Activated CD8-positive, alpha-beta T cell treated with anti-CD3 and anti-CD28 coated beads, Interleukin-2, amount 10 ng/mL, durations not matched to agents 7 days and 5 days (primary cell): ENCODE measurements at regions not wholly inside any gene's neighbourhood (a gene's known extent, or its start where the extent isn't known, plus 50 kb on each side); places are given as distances from the start of the nearest gene placed in this dataset.

Experiments used
- ATAC-seq: fragments of 150-1000 bp; cut with Tn5 transposase; one replicate; pipeline ENCODE4 v1.10.0; 2021; ENCODE audit warnings: moderate library complexity
- CTCF ChIA-PET: fragments of 350-600 bp; sonication (Branson Sonifier 250); formaldehyde crosslinking; loops from one replicate; lab custom pipeline; 2021; ENCODE audit warnings: antibody characterized with exemption; lab: Charles Lee
- POLR2A ChIA-PET: fragments of 350-600 bp; sonication (Branson Sonifier 250); formaldehyde crosslinking; loops from one replicate; lab custom pipeline; 2021; ENCODE audit warnings: antibody characterized with exemption; lab: Charles Lee
- DNase-seq: peaks from one replicate; pipeline ENCODE4 v3.0.0-alpha.2; 2020
- H3K27ac Mint-ChIP-seq: one replicate; pipeline ENCODE4 v1.8.0; 2021; ENCODE audit warnings: mild to moderate bottlenecking, mixed read lengths
- H3K27me3 Mint-ChIP-seq: one replicate; pipeline ENCODE4 v1.8.0; 2021; ENCODE audit warnings: low read depth, mixed read lengths
- H3K36me3 Mint-ChIP-seq: one replicate; pipeline ENCODE4 v1.8.0; 2021; ENCODE audit warnings: low read depth, mixed read lengths
- H3K4me1 Mint-ChIP-seq: one replicate; pipeline ENCODE4 v1.8.0; 2021; ENCODE audit warnings: low read depth, mixed read lengths
- H3K4me3 Mint-ChIP-seq: one replicate; pipeline ENCODE4 v1.8.0; 2021; ENCODE audit warnings: mild to moderate bottlenecking, mixed read lengths
- H3K9me3 Mint-ChIP-seq: one replicate; pipeline ENCODE4 v1.8.0; 2022; ENCODE audit warnings: mixed read lengths; ENCODE audit not compliant: insufficient read depth

- no peaks in the 10 kb centered on the region for H3K27me3 Mint-ChIP-seq
Measured at GRCh38 chr20:53748821-53749421, 155.3 kb upstream of the ZNF217 start.

GRCh38 chr20:53748176-53748575, 154.5 kb upstream of the ZNF217 start:
- no peaks in the 10 kb centered on the region for H3K27me3 Mint-ChIP-seq
- no peak for ATAC-seq
- ChIA-PET CTCF (interaction anchor here (0.8 to 2.9 kb wide), 8 partner anchors 9 to 192 kb away, joined by 3 to 13 read pairs (median 4); no protein-coding TSS in a partner anchor), POLR2A (interaction anchor here (1.6 to 2.3 kb wide), 2 partner anchors 9 to 92 kb away, joined by 4 to 7 read pairs; no protein-coding TSS in a partner anchor)
- no peak overlapping the region for H3K4me3 Mint-ChIP-seq
- no peaks in the 10 kb centered on the region for H3K9me3 Mint-ChIP-seq
- H3K27ac Mint-ChIP-seq = peak overlapping the region; percentile 94
- peaks cover 59% of the 10 kb centered on the region for H3K4me1 Mint-ChIP-seq
- no peak for DNase-seq
- no peaks in the 10 kb centered on the region for H3K36me3 Mint-ChIP-seq

More at GRCh38 chr20:53748821-53749421, 155.3 kb upstream of the ZNF217 start:
- Mint-ChIP-seq H3K4me1 (peaks cover 61% of the 10 kb centered on the region), H3K9me3 (no peaks in the 10 kb centered on the region), H3K36me3 (no peaks in the 10 kb centered on the region), H3K27ac (peak overlapping the region; percentile 94), H3K4me3 (no peak overlapping the region)
- peak; percentile 9 for ATAC-seq
- CTCF ChIA-PET = interaction anchor here (0.8 to 2.9 kb wide), 13 partner anchors 10 to 191 kb away, joined by 3 to 13 read pairs (median 4); no protein-coding TSS in a partner anchor
- POLR2A ChIA-PET = interaction anchor here (0.7 to 3.0 kb wide), 9 partner anchors 9 to 167 kb away, joined by 3 to 9 read pairs (median 4); no protein-coding TSS in a partner anchor
- DNase-seq = peak; percentile 43

DNA sequence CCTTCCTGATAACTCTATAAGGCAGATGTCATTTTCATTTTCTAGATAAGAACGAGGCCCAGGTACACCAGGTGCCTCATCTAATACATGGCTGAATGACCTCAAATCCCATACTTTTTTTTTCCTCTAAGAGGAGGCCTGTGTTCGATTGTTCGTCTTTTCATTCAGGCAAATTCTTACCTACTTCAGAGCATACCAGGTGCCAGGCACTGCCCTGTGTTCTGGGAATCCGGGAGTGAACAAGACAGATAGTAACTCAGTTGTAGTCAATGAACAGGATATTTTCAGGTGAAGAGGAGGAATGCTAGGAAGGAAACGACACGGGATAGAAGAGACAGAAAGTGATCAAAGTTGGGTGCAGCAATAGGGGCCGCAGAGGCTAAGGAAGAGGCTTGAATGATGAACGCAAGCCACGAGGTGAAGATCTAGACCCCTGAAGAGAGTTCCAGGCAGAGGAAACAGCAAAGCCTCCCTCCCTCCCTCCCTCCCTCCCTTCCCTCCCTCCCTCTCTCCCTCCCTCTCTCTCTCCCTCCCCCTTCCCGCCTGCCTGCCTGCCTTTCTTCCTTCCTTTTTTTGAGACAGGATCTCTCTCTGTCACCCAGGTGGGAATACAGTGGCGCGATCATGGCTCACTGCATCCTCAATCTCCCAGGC, 150.1 kb upstream of the ZNF217 start:
- DNase-seq = no peak
- peaks cover 52% of the 10 kb centered on the region for H3K4me1 Mint-ChIP-seq
- ChIA-PET CTCF (no interaction called here), POLR2A (no interaction called here)
- no peak for ATAC-seq
- H3K4me3 Mint-ChIP-seq = no peak overlapping the region
- H3K36me3 Mint-ChIP-seq = no peaks in the 10 kb centered on the region
- no peak overlapping the region for H3K27ac Mint-ChIP-seq
- H3K9me3 Mint-ChIP-seq = no peaks in the 10 kb centered on the region
- no peaks in the 10 kb centered on the region for H3K27me3 Mint-ChIP-seq

DNA sequence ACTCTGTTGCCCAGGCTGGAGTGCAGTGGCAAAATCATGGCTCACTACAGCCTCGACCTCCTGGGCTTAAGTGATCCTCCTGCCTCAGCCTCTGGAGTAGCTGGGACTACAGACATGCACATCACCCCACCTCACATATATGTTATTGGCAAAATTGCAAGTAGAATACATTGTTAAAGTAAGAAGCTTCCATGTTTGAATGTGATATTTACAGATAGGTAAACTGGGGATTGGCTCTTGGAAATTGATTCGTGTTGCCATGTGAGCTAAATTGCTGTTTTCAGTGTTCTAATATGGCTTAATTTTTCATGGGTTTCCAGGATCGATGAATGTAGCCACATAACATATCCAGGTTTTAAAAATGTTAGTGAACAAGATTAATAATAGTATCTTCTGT, 149.0 kb upstream of the ZNF217 start:
- ChIA-PET POLR2A (no interaction called here), CTCF (interaction anchor here (1.5 kb wide), 2 partner anchors 14 kb away, joined by 4 to 6 read pairs; no protein-coding TSS in a partner anchor)
- no peaks in the 10 kb centered on the region for H3K9me3 Mint-ChIP-seq
- no peak overlapping the region for H3K4me3 Mint-ChIP-seq
- no peak for DNase-seq
- H3K27me3 Mint-ChIP-seq = no peaks in the 10 kb centered on the region
- H3K4me1 Mint-ChIP-seq = peaks cover 52% of the 10 kb centered on the region
- ATAC-seq = no peak
- no peaks in the 10 kb centered on the region for H3K36me3 Mint-ChIP-seq
- H3K27ac Mint-ChIP-seq = no peak overlapping the region

DNA sequence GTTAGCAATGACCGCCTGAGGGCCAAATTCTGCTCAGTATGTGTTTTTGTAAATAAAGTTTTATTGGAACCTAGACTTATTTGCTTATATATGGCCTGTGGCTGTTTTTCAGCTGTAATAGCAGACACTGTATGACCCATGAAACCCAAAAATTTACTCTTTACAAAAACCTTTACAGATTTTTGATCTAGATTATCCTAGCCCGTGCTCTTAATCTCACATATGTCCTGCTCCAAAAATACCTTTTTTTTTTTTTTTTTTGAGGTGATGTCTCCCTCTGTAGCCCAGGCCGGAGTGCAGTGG, 148.0 kb upstream of the ZNF217 start:
- ATAC-seq (no peak), DNase-seq (no peak)
- Mint-ChIP-seq H3K36me3 (no peaks in the 10 kb centered on the region), H3K4me1 (peaks cover 62% of the 10 kb centered on the region), H3K27ac (peak overlapping the region; percentile 18), H3K9me3 (no peaks in the 10 kb centered on the region), H3K4me3 (no peak overlapping the region), H3K27me3 (no peaks in the 10 kb centered on the region)
- POLR2A ChIA-PET = no interaction called here
- CTCF ChIA-PET = interaction anchor here (0.6 to 3.6 kb wide), 5 partner anchors 11 to 34 kb away, joined by 3 to 14 read pairs (median 4); no protein-coding TSS in a partner anchor

GRCh38 chr20:53739799-53740785, 146.5 kb upstream of the ZNF217 start:
- ChIA-PET POLR2A (interaction anchor here (1.0 to 2.8 kb wide), 6 partner anchors 8 to 132 kb away, joined by 5 to 10 read pairs (median 6); no protein-coding TSS in a partner anchor), CTCF (interaction anchor here (0.7 to 3.6 kb wide), 8 partner anchors 9 to 160 kb away, joined by 3 to 14 read pairs (median 4); no protein-coding TSS in a partner anchor)
- no peaks in the 10 kb centered on the region for H3K27me3 Mint-ChIP-seq
- H3K4me3 Mint-ChIP-seq = peak overlapping the region; percentile 78
- DNase-seq = peak; percentile 27
- peaks cover 75% of the 10 kb centered on the region for H3K4me1 Mint-ChIP-seq
- no peaks in the 10 kb centered on the region for H3K36me3 Mint-ChIP-seq
- peak; percentile 68 for ATAC-seq
- peak overlapping the region; percentile 89 for H3K27ac Mint-ChIP-seq
- no peaks in the 10 kb centered on the region for H3K9me3 Mint-ChIP-seq

GRCh38 chr20:53738945-53739798, 145.5 kb upstream of the ZNF217 start:
- CTCF ChIA-PET = interaction anchor here (1.1 to 3.6 kb wide), 8 partner anchors 9 to 160 kb away, joined by 3 to 14 read pairs (median 5); no protein-coding TSS in a partner anchor
- ATAC-seq (no peak), DNase-seq (no peak)
- H3K4me3 Mint-ChIP-seq = no peak overlapping the region
- H3K4me1 Mint-ChIP-seq = peaks cover 73% of the 10 kb centered on the region
- POLR2A ChIA-PET = interaction anchor here (1.5 to 2.8 kb wide), 5 partner anchors 9 to 133 kb away, joined by 5 to 10 read pairs (median 6); no protein-coding TSS in a partner anchor
- H3K9me3 Mint-ChIP-seq = no peaks in the 10 kb centered on the region
- H3K36me3 Mint-ChIP-seq = no peaks in the 10 kb centered on the region
- H3K27me3 Mint-ChIP-seq = no peaks in the 10 kb centered on the region
- H3K27ac Mint-ChIP-seq = no peak overlapping the region

GRCh38 chr20:53738039-53738944, 144.7 kb upstream of the ZNF217 start:
- CTCF ChIA-PET = interaction anchor here (1.1 to 3.6 kb wide), 5 partner anchors 9 to 106 kb away, joined by 3 to 14 read pairs (median 5); no protein-coding TSS in a partner anchor
- POLR2A ChIA-PET = interaction anchor here (2.1 to 2.8 kb wide), 2 partner anchors 10 to 13 kb away, joined by 7 to 10 read pairs; no protein-coding TSS in a partner anchor
- Mint-ChIP-seq H3K27me3 (no peaks in the 10 kb centered on the region), H3K4me3 (no peak overlapping the region), H3K9me3 (no peaks in the 10 kb centered on the region), H3K27ac (peak overlapping the region; percentile 91), H3K4me1 (peaks cover 71% of the 10 kb centered on the region), H3K36me3 (no peaks in the 10 kb centered on the region)
- ATAC-seq (no peak), DNase-seq (no peak)

GRCh38 chr20:53737396-53738038, 143.9 kb upstream of the ZNF217 start:
- Mint-ChIP-seq H3K9me3 (no peaks in the 10 kb centered on the region), H3K36me3 (peaks cover 3% of the 10 kb centered on the region), H3K27ac (peak overlapping the region; percentile 91), H3K27me3 (no peaks in the 10 kb centered on the region), H3K4me1 (peaks cover 70% of the 10 kb centered on the region), H3K4me3 (peak overlapping the region; percentile 61)
- DNase-seq (no peak), ATAC-seq (no peak)
- ChIA-PET CTCF (interaction anchor here (1.0 to 2.2 kb wide), 8 partner anchors 12 to 178 kb away, joined by 3 to 6 read pairs (median 5); no protein-coding TSS in a partner anchor), POLR2A (interaction anchor here (0.6 to 1.8 kb wide), 4 partner anchors 14 to 141 kb away, joined by 3 to 6 read pairs (median 4); no protein-coding TSS in a partner anchor)
